Hematopoietic multipotent progenitor cell treated with erythropoietin and hydrocortisone succinate and interleukin-3 and kit ligand, for 6 days (in vitro differentiated cells): ENCODE measurements at regions not wholly inside any gene's neighbourhood (a gene's known extent, or its start where the extent isn't known, plus 50 kb on each side); places are given as distances from the start of the nearest gene placed in this dataset.
"Not testable (repeated sequence)": the region's sequence is repeated elsewhere in the genome, so short reads cannot be mapped to it uniquely, and the experiment has no call there.

Experiments used
- DNase-seq: peaks from one replicate; pipeline ENCODE4 v3.0.0-alpha.2; 2015

GRCh38 chr12:75943730-75944096 lies 87.9 kb downstream of the PHLDA1 start:
- no peak for DNase-seq

- not testable (repeated sequence) for DNase-seq
Observed at GRCh38 chr12:75941661-75942060, 89.9 kb downstream of the PHLDA1 start.

- DNase-seq, result no peak
Observed at GRCh38 chr12:75939016-75939642, 92.4 kb downstream of the PHLDA1 start.

- DNase-seq, result no peak
Observed at GRCh38 chr12:75938189-75938588, 93.4 kb downstream of the PHLDA1 start.

- no peak for DNase-seq
Observed at GRCh38 chr12:75937486-75937885, 94.1 kb downstream of the PHLDA1 start.

GRCh38 chr12:75936515-75937440 lies 94.8 kb downstream of the PHLDA1 start:
- DNase-seq, result no peak

GRCh38 chr12:75935539-75936242 lies 95.9 kb downstream of the PHLDA1 start:
- DNase-seq, result no peak

- DNase-seq, result no peak
Observed at GRCh38 chr12:75933101-75933500, 98.5 kb downstream of the PHLDA1 start.

- DNase-seq, result no peak
Observed at GRCh38 chr12:75932241-75932640, 99.3 kb downstream of the PHLDA1 start.

GRCh38 chr12:75923964-75924666 lies 107.5 kb downstream of the PHLDA1 start:
- no peak for DNase-seq

- DNase-seq, result peak; percentile 25
Observed at GRCh38 chr12:75922944-75923642, 108.5 kb downstream of the PHLDA1 start.

- no peak for DNase-seq
Observed at GRCh38 chr12:75921622-75922289, 109.8 kb downstream of the PHLDA1 start.

- DNase-seq, result no peak
Observed at GRCh38 chr12:75917715-75918114, 113.9 kb downstream of the PHLDA1 start.

- DNase-seq, result no peak
Observed at GRCh38 chr12:75917083-75917482, 114.5 kb downstream of the PHLDA1 start.

- DNase-seq, result no peak
Observed at GRCh38 chr12:75913502-75914351, 117.8 kb downstream of the PHLDA1 start.

- no peak for DNase-seq
Observed at GRCh38 chr12:75909714-75910656, 121.6 kb downstream of the PHLDA1 start.

GRCh38 chr12:75908961-75909605 lies 122.5 kb downstream of the PHLDA1 start:
- DNase-seq, result no peak

- DNase-seq, result no peak
Observed at GRCh38 chr12:75905922-75906321, 125.7 kb downstream of the PHLDA1 start.

GRCh38 chr12:75900781-75901254 lies 130.8 kb downstream of the PHLDA1 start:
- DNase-seq, result no peak
